A673 (cell line): ENCODE measurements at regions not wholly inside any gene's neighbourhood (a gene's known extent, or its start where the extent isn't known, plus 50 kb on each side); places are given as distances from the start of the nearest gene placed in this dataset.

Experiments
- BruUV-seq: library from RNA; stranded (reverse); fragments of 400-500 nt; replicated peaks from 2 replicates; lab custom pipeline; 2021; lab: Mats Ljungman, UMichigan
- CTCF ChIA-PET: fragments of 300-600 bp; sonication (Branson Sonifier 250); formaldehyde crosslinking; loops from one replicate; lab custom pipeline; 2022; ENCODE audit warnings: antibody characterized with exemption; lab: Charles Lee
- POLR2A ChIA-PET: fragments of 300-600 bp; sonication (Branson Sonifier 250); formaldehyde crosslinking; loops from one replicate; lab custom pipeline; 2022; ENCODE audit warnings: antibody characterized with exemption; ENCODE audit not compliant: low non-redundant PET; lab: Charles Lee
- DNase-seq: peaks from one replicate; pipeline ENCODE4 v3.0.0-alpha.2; 2015; ENCODE audit warnings: low spot score
- H3K27ac ChIP-seq: fragments of 200-600 bp; sonication (generic); 2 replicates; pipeline ENCODE4 v1.5.1; 2016; ENCODE audit warnings: mixed run types, low read depth, mild to moderate bottlenecking, mixed read lengths, antibody characterized with exemption, low read length; ENCODE audit not compliant: poor library complexity, severe bottlenecking
- H3K27me3 ChIP-seq: fragments of 200-600 bp; sonication (generic); replicated peaks from 2 replicates; pipeline ENCODE4 v1.6.1; 2017; ENCODE audit warnings: mixed run types, low read depth, mild to moderate bottlenecking, mixed read lengths, antibody characterized with exemption, low read length; ENCODE audit not compliant: insufficient read depth, poor library complexity
- H3K36me3 ChIP-seq: fragments of 200-600 bp; sonication (generic); 2 replicates; pipeline ENCODE4 v1.6.1; 2016; ENCODE audit warnings: mixed run types, mild to moderate bottlenecking, mixed read lengths, antibody characterized with exemption, low read length; ENCODE audit not compliant: insufficient read depth, poor library complexity, severe bottlenecking
- H3K4me1 ChIP-seq: fragments of 200-600 bp; sonication (generic); 2 replicates; pipeline ENCODE4 v1.6.1; 2017; ENCODE audit warnings: mixed run types, mild to moderate bottlenecking, mixed read lengths, antibody characterized with exemption, low read length; ENCODE audit not compliant: insufficient read depth, poor library complexity, severe bottlenecking
- H3K4me3 ChIP-seq: fragments of 200-600 bp; sonication (generic); 2 replicates; pipeline ENCODE4 v1.5.1; 2016; ENCODE audit warnings: low read depth, mixed run types, mild to moderate bottlenecking, mixed read lengths, low read length; ENCODE audit not compliant: poor library complexity, severe bottlenecking
- H3K9me3 ChIP-seq: fragments of 200-600 bp; sonication (generic); 2 replicates; pipeline ENCODE4 v1.6.1; 2016; ENCODE audit warnings: mixed run types, low read depth, mild to moderate bottlenecking, mixed read lengths, antibody characterized with exemption, low read length; ENCODE audit not compliant: poor library complexity, severe bottlenecking
- CTCF ChIP-seq: fragments of 300-800, 200-600 bp; sonication (generic); conservative IDR thresholded peaks from 2 replicates; pipeline ENCODE4 v1.5.1; 2017; ENCODE audit warnings: low read depth, mild to moderate bottlenecking, antibody characterized with exemption, low read length, moderate library complexity, mixed read lengths
- EZH2 ChIP-seq: fragments of 200-600 bp; sonication (generic); IDR thresholded peaks from 2 replicates; pipeline ENCODE4 v1.6.1; 2017; ENCODE audit warnings: borderline replicate concordance, low read depth, mild to moderate bottlenecking, mixed read lengths, antibody characterized with exemption, low read length; ENCODE audit not compliant: poor library complexity, severe bottlenecking
- intact Hi-C: fragments of 100-400 bp; cut with micrococcal nuclease; formaldehyde crosslinking; loops from one replicate; pipeline ENCODE4 v1.10.0; 2022; ENCODE audit not compliant: unreplicated experiment

- no peak overlapping the region for H3K27ac ChIP-seq
- H3K4me3 ChIP-seq: no peak overlapping the region
- TF ChIP-seq EZH2 (no peak), CTCF (no peak)
- intact Hi-C loops: no loop called here
- ChIA-PET POLR2A (no interaction called here), CTCF (no interaction called here)
- no TSS peak for BruUV-seq
- DNase-seq: no peak
- H3K9me3 ChIP-seq: no peaks in the 10 kb centered on the region
- no peaks in the 10 kb centered on the region for H3K4me1 ChIP-seq
- H3K27me3 ChIP-seq: no peaks in the 10 kb centered on the region
- no peaks in the 10 kb centered on the region for H3K36me3 ChIP-seq
Observed at GRCh38 chr22:49192180-49192856, 635.4 kb downstream of the BRD1 start.

- no peak overlapping the region for H3K4me3 ChIP-seq
- CTCF ChIA-PET: no interaction called here
- H3K27ac ChIP-seq: no peak overlapping the region
- DNase-seq: no peak
- BruUV-seq: no TSS peak
- H3K9me3 ChIP-seq: no peaks in the 10 kb centered on the region
- intact Hi-C loops: no loop called here
- POLR2A ChIA-PET: no interaction called here
- TF ChIP-seq EZH2 (no peak), CTCF (no peak)
- no peaks in the 10 kb centered on the region for H3K36me3 ChIP-seq
- no peaks in the 10 kb centered on the region for H3K4me1 ChIP-seq
- H3K27me3 ChIP-seq: no peaks in the 10 kb centered on the region
Observed at GRCh38 chr22:49191506-49191980, 636.1 kb downstream of the BRD1 start.

GRCh38 chr22:49190816-49191505, 636.7 kb downstream of the BRD1 start:
- Histone ChIP-seq H3K9me3 (no peaks in the 10 kb centered on the region), H3K36me3 (no peaks in the 10 kb centered on the region), H3K4me3 (no peak overlapping the region), H3K27me3 (no peaks in the 10 kb centered on the region), H3K27ac (no peak overlapping the region), H3K4me1 (no peaks in the 10 kb centered on the region)
- CTCF ChIA-PET: no interaction called here
- TF ChIP-seq CTCF (no peak), EZH2 (no peak)
- POLR2A ChIA-PET: interaction anchor here (0.6 kb wide), 1 partner anchor 437 kb away, joined by 3 read pairs; no protein-coding TSS in a partner anchor
- BruUV-seq: no TSS peak
- no peak for DNase-seq
- intact Hi-C loops: no loop called here
